Tibial nerve (tissue), 4 donors: ENCODE measurements at regions not wholly inside any gene's neighbourhood (a gene's known extent, or its start where the extent isn't known, plus 50 kb on each side); places are given as distances from the start of the nearest gene placed in this dataset.

Experiments used
- DNase-seq, 2 donors: peaks; one replicate each; pipeline ENCODE4 v3.0.0-alpha.2; 2019; ENCODE audit warnings: low spot score in 2 of 2
- H3K27ac ChIP-seq, 4 donors: fragments of 200-600 bp; sonication (generic) in 3 of 4; one replicate each; pipeline ENCODE4 v1.5.1; 2017 to 2019; ENCODE audit warnings: mild to moderate bottlenecking in 1 of 4
- H3K27me3 ChIP-seq, 2 donors: fragments of 200-600 bp; sonication (generic) in 1 of 2; one replicate each; pipeline versions ENCODE4 v1.5.1 to v1.6.0; 2017 to 2019
- H3K36me3 ChIP-seq, 3 donors: fragments of 200-600 bp; sonication (generic); one replicate each; pipeline ENCODE4 v1.5.1; 2018 to 2019
- H3K4me1 ChIP-seq, 4 donors: fragments of 200-600 bp; sonication (generic) in 3 of 4; one replicate each; pipeline ENCODE4 v1.5.1; 2017 to 2019
- H3K4me3 ChIP-seq, 4 donors: fragments of 200-600 bp; sonication (generic) in 3 of 4; one replicate each; pipeline ENCODE4 v1.5.1; 2017 to 2019; ENCODE audit warnings: mild to moderate bottlenecking in 1 of 4, moderate library complexity in 1 of 4
- H3K9me3 ChIP-seq, 4 donors: fragments of 200-600 bp; sonication (generic) in 3 of 4; one replicate each; pipeline ENCODE4 v1.5.1; 2017 to 2019
- EP300 ChIP-seq, 2 donors: sonication (generic); formaldehyde crosslinking; IDR thresholded peaks; one replicate each; pipeline ENCODE4 v1.6.1; 2017; ENCODE audit warnings: antibody characterized with exemption in 2 of 2, mild to moderate bottlenecking in 1 of 2
- POLR2A ChIP-seq, 2 donors: fragments of 450-650 bp; IDR thresholded peaks; one replicate each; pipeline ENCODE4 v1.6.1; 2017; ENCODE audit warnings: antibody characterized with exemption in 2 of 2, mild to moderate bottlenecking in 2 of 2, moderate library complexity in 2 of 2
- WGBS, 2 donors: methylation state at CpG; one replicate each; pipeline ENCODE4 v1.1.5; 2018; 5-methylcytosine and 5-hydroxymethylcytosine counted together
- TF ChIP-seq, protein P1 (sequence below), 5 experiments: fragments of 200-600 bp in 3 of 5; fragments of 450-650 bp in 2 of 5; sonication (generic) in 3 of 5; IDR thresholded peaks; one replicate each; pipeline ENCODE4 v1.5.1; 2016 to 2019; ENCODE audit warnings: antibody characterized with exemption in 5 of 5, mild to moderate bottlenecking in 3 of 5, moderate library complexity in 2 of 5

DNA sequence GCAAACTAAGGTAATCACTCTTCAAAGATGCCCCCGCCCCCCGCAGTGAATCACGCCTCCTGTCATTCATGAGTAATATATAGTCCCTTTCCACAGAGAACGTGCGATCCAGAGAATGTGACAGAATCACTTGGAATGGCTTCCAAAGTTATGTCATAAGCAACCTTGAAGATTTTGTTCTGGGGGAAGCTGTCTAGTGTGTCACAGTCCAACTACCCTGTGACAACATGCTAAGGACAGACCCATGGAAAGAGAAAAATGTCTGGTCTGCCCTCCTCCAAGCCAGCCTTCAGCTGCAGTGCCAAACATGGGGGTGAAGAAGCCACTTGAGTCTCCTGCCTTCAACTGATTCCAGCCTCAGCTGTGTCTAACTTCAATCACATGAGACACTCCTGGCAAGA is 259.1 kb downstream of the SS18 start:
- H3K27me3 ChIP-seq = no peaks in the 10 kb centered on the region
- peaks cover 0 to 9% (median 0%) of the 10 kb centered on the region in 4 donors for H3K4me1 ChIP-seq
- H3K9me3 ChIP-seq = no peaks in the 10 kb centered on the region
- TF ChIP-seq EP300 (IDR thresholded peaks at IDR 0.05) = no peak
- TF ChIP-seq, protein P1, sequence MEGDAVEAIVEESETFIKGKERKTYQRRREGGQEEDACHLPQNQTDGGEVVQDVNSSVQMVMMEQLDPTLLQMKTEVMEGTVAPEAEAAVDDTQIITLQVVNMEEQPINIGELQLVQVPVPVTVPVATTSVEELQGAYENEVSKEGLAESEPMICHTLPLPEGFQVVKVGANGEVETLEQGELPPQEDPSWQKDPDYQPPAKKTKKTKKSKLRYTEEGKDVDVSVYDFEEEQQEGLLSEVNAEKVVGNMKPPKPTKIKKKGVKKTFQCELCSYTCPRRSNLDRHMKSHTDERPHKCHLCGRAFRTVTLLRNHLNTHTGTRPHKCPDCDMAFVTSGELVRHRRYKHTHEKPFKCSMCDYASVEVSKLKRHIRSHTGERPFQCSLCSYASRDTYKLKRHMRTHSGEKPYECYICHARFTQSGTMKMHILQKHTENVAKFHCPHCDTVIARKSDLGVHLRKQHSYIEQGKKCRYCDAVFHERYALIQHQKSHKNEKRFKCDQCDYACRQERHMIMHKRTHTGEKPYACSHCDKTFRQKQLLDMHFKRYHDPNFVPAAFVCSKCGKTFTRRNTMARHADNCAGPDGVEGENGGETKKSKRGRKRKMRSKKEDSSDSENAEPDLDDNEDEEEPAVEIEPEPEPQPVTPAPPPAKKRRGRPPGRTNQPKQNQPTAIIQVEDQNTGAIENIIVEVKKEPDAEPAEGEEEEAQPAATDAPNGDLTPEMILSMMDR (IDR thresholded peaks at IDR 0.05) = no peak
- TF ChIP-seq POLR2A (IDR thresholded peaks at IDR 0.05) = no peak
- no peaks in the 10 kb centered on the region for H3K36me3 ChIP-seq
- no peak for DNase-seq
- no peak overlapping the region for H3K27ac ChIP-seq
- 80 to 89% methylated on average over 5 of the region's 5 CpGs for WGBS, 2 donors
- H3K4me3 ChIP-seq = no peak overlapping the region

DNA sequence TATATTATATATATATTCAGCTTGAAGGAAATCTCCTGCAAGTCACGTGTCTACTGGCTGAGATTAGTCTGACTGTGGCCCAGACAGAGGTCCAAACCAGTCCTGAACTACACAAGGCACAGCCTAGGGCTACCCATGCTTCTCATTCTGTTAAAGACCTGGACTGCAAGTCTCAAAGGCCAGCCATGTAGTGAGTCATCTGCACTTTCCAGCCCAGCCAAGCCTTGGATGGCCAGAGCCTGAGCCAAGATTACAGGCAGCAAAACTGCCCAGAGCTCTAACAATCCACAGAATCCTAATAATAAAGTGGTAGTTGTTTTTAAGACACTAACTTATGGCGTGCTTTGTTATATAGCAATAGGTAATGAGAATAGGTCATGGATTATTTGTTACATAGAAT is 259.6 kb downstream of the SS18 start:
- H3K27ac ChIP-seq = no peak overlapping the region
- no peaks in the 10 kb centered on the region for H3K27me3 ChIP-seq
- H3K4me1 ChIP-seq = peaks cover 0 to 9% (median 0%) of the 10 kb centered on the region in 4 donors
- H3K4me3 ChIP-seq = no peak overlapping the region
- TF ChIP-seq EP300 (IDR thresholded peaks at IDR 0.05) = no peak
- no peaks in the 10 kb centered on the region for H3K9me3 ChIP-seq
- WGBS, 2 donors = 78 to 86% methylated on average over 2 of the region's 2 CpGs
- H3K36me3 ChIP-seq = no peaks in the 10 kb centered on the region
- DNase-seq = peak; percentile 26 to 32

DNA sequence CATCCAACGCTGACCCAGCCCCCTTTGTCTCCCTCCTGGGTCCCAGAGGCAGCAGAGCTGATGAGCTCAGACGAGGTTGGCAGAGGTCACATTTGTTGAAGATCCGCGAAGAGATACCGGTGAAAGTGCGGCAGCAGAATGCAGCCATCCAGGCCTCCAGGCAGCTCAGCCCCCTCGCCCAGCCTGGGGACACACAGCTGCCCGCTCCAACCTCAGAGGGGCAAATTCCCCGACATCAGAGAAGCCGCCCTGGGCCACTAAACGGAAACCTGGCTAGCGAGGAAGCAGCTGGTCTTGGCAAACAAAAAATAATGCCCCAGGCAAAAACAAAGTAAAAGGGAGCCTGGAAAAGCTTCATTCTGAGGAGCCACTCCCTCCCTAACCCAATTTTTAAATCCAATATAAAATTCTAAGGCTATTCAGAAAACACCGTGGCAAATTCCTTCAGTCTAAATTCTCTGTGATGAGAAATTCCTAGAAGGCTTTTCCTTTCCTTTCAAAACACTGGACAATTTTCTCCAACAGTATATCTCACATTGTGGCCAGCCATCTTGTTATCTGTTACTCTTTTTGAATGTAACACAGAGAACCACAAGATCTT is 262.4 kb downstream of the SS18 start:
- no peak overlapping the region for H3K27ac ChIP-seq
- WGBS, 2 donors = 34 to 35% methylated on average over 12 to 13 of the region's 13 CpGs
- TF ChIP-seq EP300 (IDR thresholded peaks at IDR 0.05) (no peak), POLR2A (IDR thresholded peaks at IDR 0.05) (no peak)
- TF ChIP-seq, protein P1 (IDR thresholded peaks at IDR 0.05) = no peak

DNA sequence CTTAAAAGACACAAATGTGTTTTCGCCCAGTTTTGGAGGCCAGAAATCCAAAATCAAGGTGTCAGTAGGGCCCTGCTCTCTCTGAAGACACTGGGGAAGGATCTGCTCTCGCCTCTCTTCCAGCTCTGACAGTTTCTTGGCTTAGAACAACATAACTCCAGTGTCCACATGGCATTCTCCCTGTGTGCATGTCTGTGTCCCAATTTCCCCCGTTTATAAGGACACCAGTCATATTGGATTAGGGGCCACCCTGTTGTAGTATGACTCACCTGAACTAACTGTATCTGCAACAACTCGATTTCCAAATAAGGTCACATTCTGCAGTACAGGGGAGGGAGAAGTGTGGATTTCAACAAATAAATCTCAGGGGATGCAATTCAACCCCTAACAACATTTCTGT is 263.2 kb downstream of the SS18 start:
- no peak for DNase-seq
- WGBS, 2 donors = 73 to 74% methylated on average over 4 of the region's 4 CpGs
- Histone ChIP-seq H3K27me3 (no peaks in the 10 kb centered on the region), H3K4me1 (peaks cover 0 to 9% (median 0%) of the 10 kb centered on the region in 4 donors), H3K9me3 (peaks cover 0 to 5% (median 0%) of the 10 kb centered on the region in 4 donors), H3K36me3 (no peaks in the 10 kb centered on the region), H3K27ac (no peak overlapping the region), H3K4me3 (no peak overlapping the region)
- TF ChIP-seq EP300 (IDR thresholded peaks at IDR 0.05) (no peak), POLR2A (IDR thresholded peaks at IDR 0.05) (no peak)
- TF ChIP-seq, protein P1 (IDR thresholded peaks at IDR 0.05) = no peak

More for the DNA sequence above, 262.4 kb downstream of the SS18 start:
- Histone ChIP-seq H3K4me1 (peaks cover 0 to 9% (median 0%) of the 10 kb centered on the region in 4 donors), H3K9me3 (peaks cover 0 to 5% (median 0%) of the 10 kb centered on the region in 4 donors), H3K36me3 (no peaks in the 10 kb centered on the region), H3K27me3 (no peaks in the 10 kb centered on the region), H3K4me3 (no peak overlapping the region)
- no peak for DNase-seq

DNA sequence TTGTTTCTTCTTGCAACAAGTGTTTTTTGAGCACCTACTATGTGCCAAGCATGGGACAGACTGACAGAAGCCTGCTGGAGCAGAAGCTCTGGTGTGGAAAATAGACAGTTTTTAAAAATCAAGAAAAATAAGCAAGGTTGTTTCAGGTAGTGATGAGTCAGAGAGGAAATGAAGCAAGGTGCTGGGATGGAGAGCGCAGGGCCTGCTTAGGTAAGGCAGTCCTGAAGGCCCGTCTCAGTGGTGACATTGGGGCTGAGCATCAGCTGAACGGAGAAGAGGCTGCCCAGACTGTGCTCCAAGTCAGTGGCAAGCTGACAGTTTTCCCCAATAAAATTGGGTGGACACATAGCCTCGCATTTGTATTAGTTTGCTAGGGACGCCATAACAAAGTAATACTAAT is 263.6 kb downstream of the SS18 start:
- Histone ChIP-seq H3K27me3 (no peaks in the 10 kb centered on the region), H3K27ac (no peak overlapping the region), H3K9me3 (peaks cover 0 to 5% (median 0%) of the 10 kb centered on the region in 4 donors), H3K36me3 (no peaks in the 10 kb centered on the region), H3K4me3 (no peak overlapping the region), H3K4me1 (peaks cover 0 to 9% (median 0%) of the 10 kb centered on the region in 4 donors)
- DNase-seq = no peak
- TF ChIP-seq POLR2A (IDR thresholded peaks at IDR 0.05) = no peak
- TF ChIP-seq, protein P1 (IDR thresholded peaks at IDR 0.05) = no peak
- TF ChIP-seq EP300 (IDR thresholded peaks at IDR 0.05) = no peak
- 81 to 92% methylated on average over 5 of the region's 5 CpGs for WGBS, 2 donors
